ENCODE measurements at regions not wholly inside any gene's neighbourhood (a gene's known extent, or its start where the extent isn't known, plus 50 kb on each side); places are given as distances from the start of the nearest gene placed in this dataset.

- DNase-seq (ENCODE audit: low read depth, low spot score) = no peak
These were observed 1067.7 kb downstream of the C4orf33 start for GRCh38 chr4:130163701-130164100.

DNA sequence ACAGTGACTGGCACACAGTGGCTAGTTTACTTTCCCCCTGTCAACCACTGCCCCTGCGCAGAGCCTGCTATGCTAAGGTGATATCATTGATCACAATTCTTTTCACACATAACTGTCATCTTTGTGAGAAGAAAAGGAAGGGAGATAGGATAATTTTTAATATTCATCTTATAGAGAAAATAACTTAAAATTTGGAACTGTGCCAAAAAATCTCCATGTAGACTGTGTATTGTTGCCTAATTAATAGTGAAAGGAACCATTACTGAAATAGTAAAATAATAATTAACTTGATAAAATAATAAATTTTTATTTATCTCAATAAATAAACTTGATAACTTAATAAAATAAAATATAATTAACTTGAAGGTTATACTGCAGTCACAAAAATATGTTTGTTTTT, 1069.4 kb downstream of the C4orf33 start:
- DNase-seq (ENCODE audit: low read depth, low spot score) = no peak

DNA sequence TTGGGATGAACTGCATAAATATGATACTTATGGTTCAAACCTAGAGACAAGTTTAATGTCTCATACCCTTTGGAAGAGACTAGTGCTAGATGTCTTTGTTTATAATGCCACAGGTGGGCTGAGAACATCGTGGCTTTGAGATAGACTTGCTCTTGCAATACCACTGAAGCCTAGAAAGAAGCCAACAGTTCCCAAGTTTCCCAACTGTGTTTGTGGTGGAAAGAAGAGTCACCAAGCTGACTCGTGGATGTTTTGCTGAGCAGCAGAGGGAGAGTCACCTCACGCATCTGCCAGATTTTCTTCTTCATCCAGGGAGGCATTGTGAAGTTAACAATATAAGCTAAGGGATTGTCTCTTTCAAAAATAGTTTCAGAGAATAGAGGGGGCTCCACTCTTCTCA, 1076.2 kb downstream of the C4orf33 start:
- DNase-seq (ENCODE audit: low read depth, low spot score) = no peak

- DNase-seq (ENCODE audit: low read depth, low spot score) = no peak
These were observed 1082.2 kb downstream of the C4orf33 start for GRCh38 chr4:130178106-130178505.

DNA sequence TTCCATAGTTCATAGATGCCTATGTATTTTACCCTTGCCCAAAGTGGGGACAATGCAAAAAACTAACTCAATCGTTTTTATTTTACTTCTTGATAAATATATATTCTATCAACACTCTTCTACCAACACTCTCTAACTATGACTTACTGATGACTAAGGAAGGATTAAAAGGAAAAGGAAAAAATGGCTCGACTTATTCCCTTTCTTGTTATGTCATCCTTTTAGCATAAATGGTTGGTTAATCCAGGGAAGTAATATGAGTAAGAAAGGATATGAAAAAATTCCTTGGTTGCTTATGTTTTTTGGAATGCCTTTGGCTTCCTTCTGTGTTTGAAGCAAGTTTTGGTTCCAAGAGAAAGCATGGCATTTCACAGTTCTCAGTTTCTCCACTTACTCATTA, 1087.1 kb downstream of the C4orf33 start:
- DNase-seq (ENCODE audit: low read depth, low spot score) = no peak

DNA sequence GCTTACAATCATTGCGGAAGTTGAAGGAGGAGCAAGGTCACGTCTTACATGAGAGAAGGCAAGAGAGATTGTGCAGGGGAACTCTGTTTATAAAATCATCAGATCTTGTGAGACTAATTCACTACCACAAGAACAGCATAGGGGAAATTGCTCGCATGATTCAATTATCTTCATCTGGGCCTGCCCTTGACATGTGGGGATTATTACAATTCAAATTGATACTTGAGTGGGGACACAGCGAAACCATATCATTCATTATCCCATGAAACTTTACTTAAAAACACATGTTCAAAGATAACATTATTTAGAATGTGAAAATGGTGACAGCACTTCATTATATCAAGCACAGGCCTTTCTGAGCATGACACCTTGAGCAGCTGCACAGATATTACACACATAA, 1087.8 kb downstream of the C4orf33 start:
- DNase-seq (ENCODE audit: low read depth, low spot score) = no peak

- DNase-seq (ENCODE audit: low read depth, low spot score) = no peak
These were observed 1089.2 kb downstream of the C4orf33 start for GRCh38 chr4:130185123-130185522.

GRCh38 chr4:130186931-130187330, 1091.0 kb downstream of the C4orf33 start:
- no peak for DNase-seq (ENCODE audit: low read depth, low spot score)

DNA sequence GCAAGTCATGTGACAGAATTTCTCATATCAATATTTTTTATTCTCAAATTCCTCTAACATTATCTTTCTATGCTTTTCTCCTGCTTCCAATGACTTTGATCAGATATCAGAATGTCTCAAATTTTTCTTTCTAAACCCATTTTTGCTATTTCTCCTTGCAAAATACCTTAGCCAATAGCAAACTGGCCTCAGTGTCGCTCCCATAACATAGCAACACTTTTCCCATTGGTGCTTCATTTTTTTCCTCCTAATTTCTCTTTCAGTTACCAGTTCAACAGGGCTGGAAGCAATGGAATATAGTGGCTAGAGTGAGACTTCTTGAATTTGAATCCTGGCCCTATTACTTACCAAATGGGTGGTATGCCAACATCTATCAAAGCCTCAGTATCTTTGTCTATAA, 1091.6 kb downstream of the C4orf33 start:
- no peak for DNase-seq (ENCODE audit: low read depth, low spot score)

GRCh38 chr4:130192787-130193186, 1096.8 kb downstream of the C4orf33 start:
- DNase-seq (ENCODE audit: low read depth, low spot score) = no peak

GRCh38 chr4:130197946-130198345, 1102.0 kb downstream of the C4orf33 start:
- DNase-seq (ENCODE audit: low read depth, low spot score) = no peak

GRCh38 chr4:130203571-130203970, 1107.6 kb downstream of the C4orf33 start:
- no peak for DNase-seq (ENCODE audit: low read depth, low spot score)

DNA sequence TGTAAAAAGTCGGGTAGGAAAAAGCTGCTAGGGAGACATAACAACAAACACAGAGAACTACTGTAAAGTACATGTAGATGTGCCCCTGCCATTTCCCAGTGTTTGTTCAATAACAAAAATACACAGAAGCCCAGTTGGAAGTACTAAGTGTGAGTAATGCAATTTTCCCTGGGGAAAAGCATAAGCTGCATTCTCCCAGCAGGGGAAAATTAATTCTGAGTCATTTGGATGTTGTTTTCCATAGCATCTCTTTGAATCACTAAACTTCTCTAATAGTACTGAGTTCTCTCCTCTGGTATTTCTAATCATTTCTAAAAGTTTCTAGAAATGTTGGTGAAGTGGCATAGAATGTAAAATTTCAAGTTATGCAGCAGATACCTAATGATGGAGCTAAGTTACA, 1114.9 kb downstream of the C4orf33 start:
- DNase-seq (ENCODE audit: low read depth, low spot score) = no peak

DNA sequence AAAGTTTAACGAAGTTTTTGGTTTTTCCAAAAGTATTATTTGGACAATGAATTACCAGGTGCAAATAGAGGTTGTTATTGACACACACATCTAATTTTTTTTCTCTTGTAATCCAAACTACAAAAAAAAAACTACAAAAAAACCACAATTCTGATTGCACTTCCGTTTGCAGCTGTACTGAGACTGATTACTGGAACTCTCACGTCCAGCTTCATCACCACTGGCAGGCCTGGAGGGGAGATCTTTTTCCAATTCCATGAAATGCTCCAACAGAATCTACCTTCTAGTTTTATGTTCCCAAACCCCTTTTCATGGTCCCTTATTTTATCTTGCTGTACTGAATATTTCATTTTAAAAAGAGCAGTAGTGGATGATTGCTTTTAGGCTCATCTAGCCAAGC, 1118.3 kb downstream of the C4orf33 start:
- DNase-seq (ENCODE audit: low read depth, low spot score) = no peak

GRCh38 chr4:130233377-130234047, 1137.6 kb downstream of the C4orf33 start:
- no peak for DNase-seq (ENCODE audit: low read depth, low spot score)

DNA sequence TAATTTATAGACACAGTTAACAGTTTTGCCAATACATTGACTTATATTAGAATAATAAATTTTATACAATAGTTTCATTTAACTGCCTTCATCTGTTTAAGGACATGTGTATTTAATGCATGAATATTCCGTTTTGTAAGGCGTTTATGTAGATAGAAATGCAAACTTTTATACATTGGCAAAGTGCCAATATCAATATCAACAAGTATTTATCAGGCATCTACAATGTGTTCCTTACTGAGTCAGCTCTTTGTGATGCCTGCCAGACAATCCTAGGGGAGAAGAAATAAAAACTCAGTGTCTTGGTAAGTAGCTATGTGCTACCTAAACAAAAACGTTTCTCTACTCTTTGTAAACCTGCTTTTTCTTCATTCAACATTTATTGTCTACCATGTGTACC, 1142.2 kb downstream of the C4orf33 start:
- DNase-seq (ENCODE audit: low read depth, low spot score) = no peak

DNA sequence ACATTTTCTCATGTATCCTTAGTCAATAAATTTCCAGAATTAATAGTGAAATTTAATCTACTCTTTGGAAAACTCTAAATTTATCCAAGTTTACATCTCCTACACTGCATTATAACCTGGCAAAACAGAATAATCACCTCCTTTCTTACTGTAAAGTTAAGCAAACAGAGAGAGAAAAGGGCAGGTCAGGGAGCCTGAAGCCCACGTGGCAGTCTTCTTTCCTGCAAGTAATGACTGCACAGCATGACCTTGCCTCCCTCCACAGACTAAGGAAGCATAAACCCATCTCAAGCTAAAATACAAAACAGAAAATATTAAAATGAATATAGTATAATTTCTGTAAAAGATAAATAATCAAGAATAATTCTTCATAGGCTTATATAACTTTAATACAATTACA, 1153.0 kb downstream of the C4orf33 start:
- DNase-seq (ENCODE audit: low read depth, low spot score) = no peak

- no peak for DNase-seq (ENCODE audit: low read depth, low spot score)
These were observed 1161.3 kb downstream of the C4orf33 start for GRCh38 chr4:130257271-130257670.

DNA sequence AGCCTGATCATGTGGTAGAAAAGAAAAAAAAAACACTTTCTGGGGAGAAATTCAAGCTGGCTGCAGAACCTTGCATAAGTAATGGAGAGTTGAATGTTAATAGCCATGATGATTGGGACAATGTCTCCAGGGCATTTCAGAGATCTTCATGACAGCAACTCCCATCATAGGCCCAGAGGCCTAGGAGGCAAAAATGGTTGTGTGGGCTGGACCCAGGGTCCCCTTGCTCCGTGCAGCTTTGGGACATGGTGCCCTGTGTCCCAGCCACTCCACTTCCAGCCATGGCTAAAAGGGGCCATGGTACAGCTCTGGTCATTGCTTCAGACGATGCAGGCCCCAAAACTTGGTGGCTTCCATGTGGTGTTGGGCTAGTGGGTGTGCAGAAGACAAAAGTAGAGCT, 1170.9 kb downstream of the C4orf33 start:
- no peak for DNase-seq (ENCODE audit: low read depth, low spot score)

- DNase-seq (ENCODE audit: low read depth, low spot score) = no peak
These were observed 1192.6 kb downstream of the C4orf33 start for GRCh38 chr4:130288576-130288975.

- DNase-seq (ENCODE audit: low read depth, low spot score) = no peak
These were observed 1197.7 kb downstream of the C4orf33 start for GRCh38 chr4:130293692-130294091.

- DNase-seq (ENCODE audit: low read depth, low spot score) = no peak
These were observed 1200.5 kb downstream of the C4orf33 start for GRCh38 chr4:130296448-130296847.

DNA sequence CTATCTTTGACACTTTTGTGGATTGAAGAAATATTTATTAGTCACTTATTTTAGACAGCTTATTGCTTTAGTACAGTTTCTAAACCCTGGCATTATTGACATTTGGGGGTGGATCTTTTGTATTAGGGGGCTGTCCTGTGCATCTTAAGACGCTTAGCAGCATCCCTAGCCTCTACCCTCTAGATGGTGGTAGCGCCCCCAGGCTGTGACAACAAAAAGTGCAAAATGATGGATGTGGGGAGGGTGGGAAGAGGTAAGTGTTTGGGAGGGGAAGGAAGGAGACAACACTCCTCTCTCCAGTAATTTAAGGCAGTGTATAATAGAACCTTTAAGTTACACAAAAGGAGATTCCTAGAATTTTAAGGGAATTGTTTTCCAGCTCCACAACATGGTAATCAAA, 1210.6 kb downstream of the C4orf33 start:
- no peak for DNase-seq (ENCODE audit: low read depth, low spot score)

DNA sequence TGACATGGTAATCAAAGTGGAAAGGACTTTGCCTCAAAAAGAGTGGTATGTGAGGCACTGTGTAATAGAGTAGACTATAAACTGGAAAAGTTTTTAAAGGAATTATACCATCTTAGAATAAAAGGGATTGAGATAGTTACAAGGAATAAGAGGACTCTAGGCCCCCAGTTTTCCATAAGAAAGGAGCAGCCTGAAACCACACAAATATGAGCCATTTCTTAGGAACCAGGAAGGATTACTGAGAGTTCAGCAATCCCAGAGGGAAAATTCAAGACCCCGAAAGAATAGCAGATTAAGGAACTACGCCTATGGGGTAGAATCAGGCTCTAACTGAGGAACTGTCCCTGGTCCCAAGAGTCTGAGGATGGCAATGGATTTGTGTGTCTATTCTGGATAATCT, 1213.3 kb downstream of the C4orf33 start:
- DNase-seq (ENCODE audit: low read depth, low spot score) = no peak
